ENCODE measurements at regions not wholly inside any gene's neighbourhood (a gene's known extent, or its start where the extent isn't known, plus 50 kb on each side); places are given as distances from the start of the nearest gene placed in this dataset.

- no peak for TF ChIP-seq CTCF (conservative IDR thresholded peaks at IDR 0.05 in 1 of 2, IDR thresholded peaks at IDR 0.05 in 1 of 2; ENCODE audit: low read depth in 1 of 2, low read length in 2 of 2)
- no peak for TF ChIP-seq EZH2 (IDR thresholded peaks at IDR 0.05; ENCODE audit: low read length, missing control alignments)
These were observed 254.7 kb upstream of the NFE2L3 start for GRCh38 chr7:25897261-25897782.
